SHP77 treated with DMSO at 0.1 percent for 48 hours (cell line): ENCODE measurements at regions not wholly inside any gene's neighbourhood (a gene's known extent, or its start where the extent isn't known, plus 50 kb on each side); places are given as distances from the start of the nearest gene placed in this dataset.

Experiments
- DNase-seq: peaks from one replicate; lab custom pipeline; 2025; lab: John Stamatoyannopoulos, UW

DNA sequence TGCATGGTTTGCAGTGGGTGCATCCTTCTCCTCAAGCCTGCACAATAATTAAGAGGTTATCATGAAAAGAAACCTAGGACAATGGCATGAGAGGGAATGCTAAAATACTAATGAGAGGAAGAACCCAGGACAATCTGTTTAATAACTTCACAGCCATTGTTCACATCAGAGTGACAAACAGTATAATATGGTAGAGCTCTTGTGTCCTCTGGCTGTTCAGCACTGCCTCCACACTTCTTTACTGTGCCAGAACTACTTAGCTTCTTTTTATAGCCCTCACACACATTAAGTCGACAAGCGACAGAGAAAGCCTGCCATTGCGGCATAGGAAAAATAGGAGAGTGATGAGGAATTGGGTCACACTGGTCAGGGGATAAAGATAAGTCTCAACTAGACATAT lies 65.0 kb upstream of the MEIS2 start:
- no peak for DNase-seq

- DNase-seq = no peak
Measured at GRCh38 chr15:37166402-37166801, 66.1 kb upstream of the MEIS2 start.

GRCh38 chr15:37181339-37181738 lies 81.0 kb upstream of the MEIS2 start:
- no peak for DNase-seq

- DNase-seq = no peak
Measured at GRCh38 chr15:37199545-37199944, 99.2 kb upstream of the MEIS2 start.

GRCh38 chr15:37203050-37203449 lies 102.7 kb upstream of the MEIS2 start:
- DNase-seq = no peak

DNA sequence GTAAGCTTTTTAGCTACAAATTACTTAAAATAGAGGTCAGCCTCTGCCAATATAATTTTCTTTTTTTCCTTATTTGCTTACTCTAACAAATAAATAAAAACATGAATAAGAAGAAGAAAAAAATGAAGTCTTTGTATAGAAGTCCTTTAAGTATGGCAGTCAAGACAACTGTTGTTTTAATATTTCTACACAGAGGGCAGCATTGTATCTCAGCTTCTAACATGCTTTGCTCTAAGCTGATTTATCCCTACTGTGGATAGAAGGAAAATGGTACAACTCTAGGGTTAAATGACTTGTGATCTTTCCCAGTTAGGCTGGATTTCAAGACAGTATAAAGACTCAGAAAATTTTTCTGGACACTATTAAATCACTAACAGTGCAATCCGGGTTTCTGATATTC lies 104.3 kb upstream of the MEIS2 start:
- no peak for DNase-seq

GRCh38 chr15:37206690-37207089 lies 106.3 kb upstream of the MEIS2 start:
- DNase-seq = no peak

GRCh38 chr15:37208146-37209040 lies 108.0 kb upstream of the MEIS2 start:
- DNase-seq = no peak

GRCh38 chr15:37209041-37209363 lies 108.7 kb upstream of the MEIS2 start:
- no peak for DNase-seq

GRCh38 chr15:37217567-37217966 lies 117.2 kb upstream of the MEIS2 start:
- DNase-seq = no peak

GRCh38 chr15:37218351-37218916 lies 118.1 kb upstream of the MEIS2 start:
- DNase-seq = no peak

DNA sequence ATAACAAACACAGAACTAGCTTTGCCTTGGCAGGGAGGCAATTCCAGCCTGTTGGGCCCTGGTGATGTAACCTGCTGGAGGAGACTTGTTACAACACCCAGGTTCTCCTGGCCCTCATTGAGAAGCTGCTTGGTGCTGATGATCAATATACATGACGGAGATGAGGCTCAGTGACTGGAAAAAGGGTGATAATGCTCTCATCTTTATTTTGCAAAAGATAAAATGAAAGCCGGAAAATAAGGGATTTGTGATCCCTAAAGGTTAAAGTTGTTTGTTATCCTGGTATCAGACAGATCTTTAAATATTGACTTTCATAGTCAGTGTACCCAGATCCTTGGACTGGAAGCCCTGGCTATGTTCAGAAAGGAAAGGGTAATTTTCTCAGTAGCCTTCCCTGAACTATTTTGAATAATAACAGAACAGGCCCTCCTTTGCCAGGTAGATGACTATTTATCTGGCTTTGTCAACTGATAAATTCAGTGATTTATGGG lies 118.9 kb upstream of the MEIS2 start:
- DNase-seq = no peak

DNA sequence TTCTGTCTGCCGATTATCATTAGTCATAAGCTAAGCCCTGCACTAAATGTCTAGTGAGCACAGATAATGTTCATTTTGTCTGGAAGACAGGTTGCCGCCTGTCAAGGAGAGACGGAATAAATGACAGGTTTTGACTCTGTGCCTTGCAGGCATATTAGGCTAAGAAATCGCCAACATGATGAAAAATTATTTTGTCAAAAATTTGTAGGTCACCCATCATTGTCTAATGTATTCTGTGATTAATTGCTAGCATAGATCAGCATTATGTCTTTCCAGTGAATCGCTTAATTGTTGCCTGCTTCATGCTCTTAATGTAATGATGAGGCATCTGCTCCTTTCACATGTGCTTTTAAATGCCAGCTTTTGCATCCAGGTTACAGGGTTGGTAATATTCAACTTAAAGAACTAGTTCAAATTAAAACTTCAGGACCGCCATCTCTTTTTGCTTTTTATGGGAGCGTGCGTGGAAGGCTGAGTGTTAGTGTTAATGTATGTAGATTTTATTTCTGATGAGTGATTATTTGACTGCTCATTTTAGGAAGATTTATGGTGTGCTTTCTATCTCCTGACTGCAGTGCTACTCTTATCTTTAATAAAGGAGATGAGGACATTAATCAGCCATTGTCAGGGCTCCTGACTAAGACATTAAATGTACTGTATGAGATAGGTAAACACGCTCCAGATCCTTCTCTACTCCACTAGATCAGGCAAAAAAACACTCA lies 120.8 kb upstream of the MEIS2 start:
- no peak for DNase-seq

GRCh38 chr15:37221671-37222145 lies 121.4 kb upstream of the MEIS2 start:
- no peak for DNase-seq

DNA sequence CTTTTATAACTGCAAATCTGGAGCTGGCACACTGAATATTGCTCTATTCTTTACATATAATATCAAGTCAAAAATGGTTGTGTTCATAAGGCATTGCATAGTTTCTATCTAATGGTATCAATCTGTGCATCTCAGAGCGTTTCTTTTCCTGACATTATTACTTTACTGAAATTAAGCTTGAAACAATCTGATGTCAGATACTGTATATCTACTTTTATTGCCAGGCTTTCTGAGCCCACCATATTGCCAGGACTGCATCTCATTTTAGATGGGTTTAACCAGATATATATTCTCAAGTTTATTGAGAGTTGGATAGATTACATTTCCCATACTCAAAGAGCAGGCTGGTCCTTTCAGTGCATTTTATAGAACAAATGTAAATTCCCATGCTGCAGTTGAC lies 122.7 kb upstream of the MEIS2 start:
- DNase-seq = no peak

DNA sequence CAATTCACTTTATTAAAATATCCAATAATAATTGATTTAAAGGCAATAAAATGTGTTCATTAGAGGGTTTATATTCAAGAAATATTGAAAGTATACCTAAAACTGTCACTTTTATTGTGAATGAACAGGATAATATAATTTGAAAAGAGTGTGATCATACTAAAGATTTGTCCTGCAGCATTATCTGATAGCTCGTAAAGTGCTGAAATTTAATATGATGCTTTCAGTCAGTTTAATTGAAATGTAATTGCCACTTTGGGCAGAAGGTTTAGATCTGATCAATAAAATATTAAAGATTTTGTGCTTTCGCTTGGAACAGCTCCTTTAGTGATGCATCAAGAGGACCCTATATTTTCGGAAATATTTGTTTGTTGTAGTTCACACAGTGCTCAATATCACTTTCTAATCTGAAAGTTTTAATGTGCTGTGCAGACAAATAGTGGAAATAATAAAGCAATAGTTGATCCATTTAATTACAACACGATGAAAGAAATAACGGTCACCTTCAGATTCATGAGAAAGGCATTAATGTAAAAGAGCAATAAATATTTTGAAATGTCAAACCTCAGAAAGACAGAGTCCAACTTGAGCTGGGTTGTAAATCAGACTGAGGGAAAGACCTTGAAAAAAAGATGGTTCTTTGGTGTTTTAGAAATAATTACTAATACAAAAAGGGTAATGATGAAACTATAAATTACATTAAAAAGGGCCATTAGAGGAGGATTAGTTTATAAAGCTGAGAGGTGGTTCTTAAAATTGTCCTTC lies 129.7 kb upstream of the MEIS2 start:
- DNase-seq = no peak

- DNase-seq = no peak
Measured at GRCh38 chr15:37245358-37245757, 145.0 kb upstream of the MEIS2 start.

GRCh38 chr15:37246065-37246464 lies 145.7 kb upstream of the MEIS2 start:
- no peak for DNase-seq

- DNase-seq = no peak
Measured at GRCh38 chr15:37246856-37247255, 146.5 kb upstream of the MEIS2 start.

- no peak for DNase-seq
Measured at GRCh38 chr15:37249249-37249648, 148.9 kb upstream of the MEIS2 start.

DNA sequence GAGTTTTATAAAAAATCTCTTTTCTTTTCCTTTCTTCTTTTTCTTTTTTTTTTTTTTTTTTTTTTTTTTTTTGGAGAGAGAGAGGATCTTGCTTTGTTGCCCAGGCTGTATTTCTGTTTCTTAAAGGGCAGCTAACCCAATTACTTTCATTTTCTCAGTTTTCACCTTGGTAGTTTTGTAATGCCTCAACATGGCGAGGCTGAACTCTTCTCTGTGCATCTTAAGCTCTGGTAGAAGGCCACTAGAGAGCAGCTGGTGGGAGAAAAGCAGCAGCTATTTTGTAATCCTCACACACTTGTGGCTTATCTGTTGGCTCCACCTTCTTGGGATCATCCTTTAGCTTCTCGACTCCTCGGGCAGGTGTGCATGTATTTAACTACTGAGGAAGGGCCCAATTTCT lies 152.2 kb upstream of the MEIS2 start:
- DNase-seq = no peak

DNA sequence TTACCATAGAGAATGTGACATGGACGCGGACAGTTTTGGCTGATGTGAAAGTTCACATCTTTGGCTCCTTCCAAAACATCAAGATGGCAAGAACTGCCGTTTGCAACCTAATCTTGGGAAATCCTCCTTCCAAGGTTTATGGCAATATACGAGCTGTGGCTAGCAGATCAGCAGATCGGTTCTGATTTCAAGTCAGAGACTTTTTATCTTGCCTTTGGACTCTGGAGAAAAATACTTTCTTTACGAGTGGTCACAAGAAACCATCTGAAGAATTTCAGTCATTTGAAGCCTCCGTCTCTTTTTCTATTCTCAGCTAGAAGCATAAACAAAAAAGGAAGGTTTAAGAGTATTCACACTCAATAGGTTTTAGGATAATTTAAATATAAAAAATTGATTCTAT lies 153.5 kb upstream of the MEIS2 start:
- no peak for DNase-seq
